NT2/D1 (cell line): ENCODE measurements at regions not wholly inside any gene's neighbourhood (a gene's known extent, or its start where the extent isn't known, plus 50 kb on each side); places are given as distances from the start of the nearest gene placed in this dataset.

Experiments used
- DNase-seq: peaks from one replicate; pipeline ENCODE4 v3.0.0-alpha.2; 2011; ENCODE audit warnings: low read depth, low spot score
- H3K27me3 ChIP-seq: 2 replicates; pipeline ENCODE4 v1.6.0; 2011; ENCODE audit warnings: mild to moderate bottlenecking; ENCODE audit not compliant: insufficient read length, insufficient read depth
- H3K36me3 ChIP-seq: 2 replicates; pipeline ENCODE4 v1.6.1; 2011; ENCODE audit warnings: mild to moderate bottlenecking, low read length, mixed read lengths; ENCODE audit not compliant: insufficient read depth, insufficient read length
- H3K4me1 ChIP-seq: 2 replicates; pipeline ENCODE4 v1.5.1; 2011; ENCODE audit not compliant: insufficient read depth, insufficient read length
- H3K4me3 ChIP-seq: 2 replicates; pipeline ENCODE4 v1.5.1; 2011; ENCODE audit warnings: low read depth; ENCODE audit not compliant: insufficient read length
- H3K9ac ChIP-seq: 2 replicates; pipeline ENCODE4 v1.6.0; 2011; ENCODE audit warnings: low read depth; ENCODE audit not compliant: insufficient read length
- H3K9me3 ChIP-seq: 2 replicates; pipeline ENCODE4 v1.5.1; 2011; ENCODE audit warnings: mild to moderate bottlenecking, low read length; ENCODE audit not compliant: insufficient read depth
- SUZ12 ChIP-seq: IDR thresholded peaks from 2 replicates; pipeline ENCODE4 v1.6.1; 2011; ENCODE audit not compliant: insufficient read length, insufficient read depth; ENCODE audit errors: extremely low read depth
- YY1 ChIP-seq: IDR thresholded peaks from 2 replicates; pipeline ENCODE4 v1.6.1; 2011; ENCODE audit not compliant: insufficient read length, insufficient read depth
- ZNF274 ChIP-seq: IDR thresholded peaks from 2 replicates; pipeline ENCODE4 v1.6.1; 2011; ENCODE audit warnings: mild to moderate bottlenecking, low read depth, low read length

GRCh38 chr16:73233846-73234424 is 186.0 kb upstream of the ZFHX3 start:
- no peak for DNase-seq
- no peaks in the 10 kb centered on the region for H3K27me3 ChIP-seq

GRCh38 chr16:73233329-73233765 is 185.4 kb upstream of the ZFHX3 start:
- no peak for DNase-seq
- peaks cover 4% of the 10 kb centered on the region for H3K4me1 ChIP-seq
- TF ChIP-seq ZNF274 (no peak), SUZ12 (no peak), YY1 (no peak)
- H3K9me3 ChIP-seq: no peaks in the 10 kb centered on the region
- H3K36me3 ChIP-seq: no peaks in the 10 kb centered on the region
- no peak overlapping the region for H3K4me3 ChIP-seq
- H3K9ac ChIP-seq: no peak overlapping the region
- H3K27me3 ChIP-seq: no peaks in the 10 kb centered on the region

More at GRCh38 chr16:73233846-73234424, 186.0 kb upstream of the ZFHX3 start:
- Histone ChIP-seq H3K9me3 (no peaks in the 10 kb centered on the region), H3K9ac (no peak overlapping the region), H3K4me3 (no peak overlapping the region), H3K4me1 (peaks cover 4% of the 10 kb centered on the region), H3K36me3 (no peaks in the 10 kb centered on the region)
- TF ChIP-seq SUZ12 (no peak), YY1 (no peak), ZNF274 (no peak)

- no peak for TF ChIP-seq YY1
- no peak for TF ChIP-seq SUZ12
- TF ChIP-seq ZNF274: no peak
- Histone ChIP-seq H3K4me1 (peaks cover 4% of the 10 kb centered on the region), H3K9ac (no peak overlapping the region), H3K36me3 (no peaks in the 10 kb centered on the region), H3K4me3 (no peak overlapping the region), H3K9me3 (no peaks in the 10 kb centered on the region), H3K27me3 (no peaks in the 10 kb centered on the region)
- no peak for DNase-seq
Observed at GRCh38 chr16:73232555-73233328, 184.8 kb upstream of the ZFHX3 start.

- no peak overlapping the region for H3K4me3 ChIP-seq
- no peaks in the 10 kb centered on the region for H3K27me3 ChIP-seq
- H3K9ac ChIP-seq: no peak overlapping the region
- H3K9me3 ChIP-seq: no peaks in the 10 kb centered on the region
- H3K36me3 ChIP-seq: no peaks in the 10 kb centered on the region
- H3K4me1 ChIP-seq: peaks cover 4% of the 10 kb centered on the region
- no peak for DNase-seq
- TF ChIP-seq ZNF274 (no peak), SUZ12 (no peak), YY1 (no peak)
Observed at GRCh38 chr16:73231944-73232554, 184.1 kb upstream of the ZFHX3 start.

DNA sequence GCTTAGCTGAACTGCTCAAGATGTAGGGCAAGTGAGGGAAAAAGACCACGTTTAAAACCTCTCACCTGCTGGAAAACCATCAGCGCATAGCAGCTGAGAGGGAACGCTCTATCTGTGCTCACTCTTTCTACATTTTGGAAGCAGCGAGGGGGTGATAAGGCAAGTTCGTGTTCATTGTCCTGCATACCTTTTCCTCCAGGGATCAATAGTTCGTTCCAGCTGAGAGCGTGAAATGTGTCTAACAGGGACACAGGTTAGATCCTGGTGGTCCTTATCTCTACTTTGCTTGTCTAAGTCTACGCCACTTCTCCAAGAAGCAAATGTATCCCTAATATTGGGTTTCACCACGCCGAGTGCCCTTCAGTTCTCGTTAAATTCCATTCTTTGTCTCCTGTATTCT is 183.5 kb upstream of the ZFHX3 start:
- Histone ChIP-seq H3K27me3 (no peaks in the 10 kb centered on the region), H3K9me3 (no peaks in the 10 kb centered on the region), H3K36me3 (no peaks in the 10 kb centered on the region), H3K9ac (no peak overlapping the region), H3K4me1 (peaks cover 4% of the 10 kb centered on the region), H3K4me3 (no peak overlapping the region)
- DNase-seq: no peak
- TF ChIP-seq YY1 (no peak), ZNF274 (no peak), SUZ12 (no peak)

DNA sequence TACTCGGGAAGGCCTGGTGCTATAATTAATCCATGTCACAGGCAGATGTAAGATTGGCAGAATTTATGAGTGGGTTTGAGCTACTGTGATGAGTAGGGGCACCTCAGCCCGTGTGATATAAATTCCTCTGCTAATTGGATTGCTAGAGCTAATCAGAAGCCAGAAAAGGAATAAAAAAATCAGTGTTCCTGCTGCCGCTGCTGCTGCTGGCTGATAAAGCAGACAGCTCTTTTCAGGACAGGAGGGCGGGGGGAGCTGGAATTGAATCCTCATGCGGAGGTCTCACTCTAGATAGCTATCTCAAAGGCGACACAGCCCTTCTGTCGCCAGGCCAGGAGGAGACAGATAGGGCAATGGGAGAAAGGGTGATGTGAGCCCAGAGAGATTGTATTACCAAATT is 182.7 kb upstream of the ZFHX3 start:
- H3K36me3 ChIP-seq: no peaks in the 10 kb centered on the region
- no peaks in the 10 kb centered on the region for H3K9me3 ChIP-seq
- DNase-seq: no peak
- no peak for TF ChIP-seq ZNF274
- TF ChIP-seq YY1: no peak
- TF ChIP-seq SUZ12: no peak
- H3K4me3 ChIP-seq: no peak overlapping the region
- H3K27me3 ChIP-seq: no peaks in the 10 kb centered on the region
- H3K9ac ChIP-seq: no peak overlapping the region
- H3K4me1 ChIP-seq: peaks cover 4% of the 10 kb centered on the region

DNA sequence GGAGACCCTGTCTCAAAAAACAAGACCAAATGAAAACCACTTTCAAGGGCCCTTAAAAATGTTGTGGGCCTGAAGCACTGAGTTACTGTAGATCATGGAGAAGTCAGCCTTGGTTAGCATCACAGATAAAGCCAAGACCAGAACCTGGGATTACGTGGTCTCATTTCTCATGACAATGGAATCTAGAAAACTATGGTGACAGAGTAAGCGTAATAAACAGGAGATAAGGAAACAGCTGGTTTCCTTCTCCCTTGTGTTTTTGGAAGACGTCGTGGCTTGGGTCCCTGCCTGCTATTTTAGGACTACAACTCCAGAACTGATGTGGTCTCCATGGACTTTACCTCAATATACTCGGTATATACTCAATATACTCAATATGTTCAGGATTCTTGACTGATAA is 180.7 kb upstream of the ZFHX3 start:
- peaks cover 4% of the 10 kb centered on the region for H3K4me1 ChIP-seq
- H3K9ac ChIP-seq: no peak overlapping the region
- H3K4me3 ChIP-seq: no peak overlapping the region
- H3K9me3 ChIP-seq: no peaks in the 10 kb centered on the region
- no peak for DNase-seq
- no peaks in the 10 kb centered on the region for H3K27me3 ChIP-seq
- no peaks in the 10 kb centered on the region for H3K36me3 ChIP-seq
- no peak for TF ChIP-seq ZNF274
- TF ChIP-seq YY1: no peak
- TF ChIP-seq SUZ12: no peak
